22Rv1 (cell line): ENCODE measurements at regions not wholly inside any gene's neighbourhood (a gene's known extent, or its start where the extent isn't known, plus 50 kb on each side); places are given as distances from the start of the nearest gene placed in this dataset.

Experiments used
- ZFX ChIP-seq: fragments of 450-650 bp; IDR thresholded peaks from 2 replicates; pipeline ENCODE4 v1.6.1; 2017; ENCODE audit warnings: antibody characterized with exemption, borderline replicate concordance
- TF ChIP-seq, protein P1 (sequence below): fragments of 450-650 bp; IDR thresholded peaks from 2 replicates; pipeline ENCODE4 v1.5.1; 2017; ENCODE audit warnings: mild to moderate bottlenecking

DNA sequence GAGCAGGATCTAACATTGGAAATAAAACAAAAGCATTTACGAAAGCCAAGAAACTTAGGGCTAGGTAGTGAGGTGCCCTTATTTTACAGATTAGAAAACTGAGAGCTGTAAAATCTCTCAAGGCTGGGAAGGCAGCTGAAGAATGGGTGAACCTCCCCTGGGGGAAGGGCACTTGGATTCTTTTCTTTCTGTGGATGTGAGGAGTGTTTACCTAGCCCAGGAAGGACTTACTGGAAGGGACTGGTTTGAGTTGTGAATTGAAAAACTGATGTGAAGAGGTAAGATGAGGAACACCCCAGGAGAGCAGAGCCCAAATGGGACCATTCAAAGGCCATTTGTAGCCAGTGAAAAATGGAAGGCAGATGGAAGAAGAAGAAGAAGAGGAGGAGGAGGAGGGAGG, 74.7 kb upstream of the NGF start:
- TF ChIP-seq, protein P1, sequence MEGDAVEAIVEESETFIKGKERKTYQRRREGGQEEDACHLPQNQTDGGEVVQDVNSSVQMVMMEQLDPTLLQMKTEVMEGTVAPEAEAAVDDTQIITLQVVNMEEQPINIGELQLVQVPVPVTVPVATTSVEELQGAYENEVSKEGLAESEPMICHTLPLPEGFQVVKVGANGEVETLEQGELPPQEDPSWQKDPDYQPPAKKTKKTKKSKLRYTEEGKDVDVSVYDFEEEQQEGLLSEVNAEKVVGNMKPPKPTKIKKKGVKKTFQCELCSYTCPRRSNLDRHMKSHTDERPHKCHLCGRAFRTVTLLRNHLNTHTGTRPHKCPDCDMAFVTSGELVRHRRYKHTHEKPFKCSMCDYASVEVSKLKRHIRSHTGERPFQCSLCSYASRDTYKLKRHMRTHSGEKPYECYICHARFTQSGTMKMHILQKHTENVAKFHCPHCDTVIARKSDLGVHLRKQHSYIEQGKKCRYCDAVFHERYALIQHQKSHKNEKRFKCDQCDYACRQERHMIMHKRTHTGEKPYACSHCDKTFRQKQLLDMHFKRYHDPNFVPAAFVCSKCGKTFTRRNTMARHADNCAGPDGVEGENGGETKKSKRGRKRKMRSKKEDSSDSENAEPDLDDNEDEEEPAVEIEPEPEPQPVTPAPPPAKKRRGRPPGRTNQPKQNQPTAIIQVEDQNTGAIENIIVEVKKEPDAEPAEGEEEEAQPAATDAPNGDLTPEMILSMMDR = no peak
- no peak for TF ChIP-seq ZFX
